LNCAP (cell line): ENCODE measurements at regions not wholly inside any gene's neighbourhood (a gene's known extent, or its start where the extent isn't known, plus 50 kb on each side); places are given as distances from the start of the nearest gene placed in this dataset.

Experiments used
- TF ChIP-seq, protein P1 (sequence below): fragments of 450-650 bp; IDR thresholded peaks from 2 replicates; pipeline ENCODE4 v1.5.1; 2017; ENCODE audit warnings: mild to moderate bottlenecking

- TF ChIP-seq, protein P1, sequence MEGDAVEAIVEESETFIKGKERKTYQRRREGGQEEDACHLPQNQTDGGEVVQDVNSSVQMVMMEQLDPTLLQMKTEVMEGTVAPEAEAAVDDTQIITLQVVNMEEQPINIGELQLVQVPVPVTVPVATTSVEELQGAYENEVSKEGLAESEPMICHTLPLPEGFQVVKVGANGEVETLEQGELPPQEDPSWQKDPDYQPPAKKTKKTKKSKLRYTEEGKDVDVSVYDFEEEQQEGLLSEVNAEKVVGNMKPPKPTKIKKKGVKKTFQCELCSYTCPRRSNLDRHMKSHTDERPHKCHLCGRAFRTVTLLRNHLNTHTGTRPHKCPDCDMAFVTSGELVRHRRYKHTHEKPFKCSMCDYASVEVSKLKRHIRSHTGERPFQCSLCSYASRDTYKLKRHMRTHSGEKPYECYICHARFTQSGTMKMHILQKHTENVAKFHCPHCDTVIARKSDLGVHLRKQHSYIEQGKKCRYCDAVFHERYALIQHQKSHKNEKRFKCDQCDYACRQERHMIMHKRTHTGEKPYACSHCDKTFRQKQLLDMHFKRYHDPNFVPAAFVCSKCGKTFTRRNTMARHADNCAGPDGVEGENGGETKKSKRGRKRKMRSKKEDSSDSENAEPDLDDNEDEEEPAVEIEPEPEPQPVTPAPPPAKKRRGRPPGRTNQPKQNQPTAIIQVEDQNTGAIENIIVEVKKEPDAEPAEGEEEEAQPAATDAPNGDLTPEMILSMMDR: no peak
Observed at GRCh38 chr12:98244136-98244535, 271.3 kb upstream of the TMPO start.

GRCh38 chr12:98253207-98254037 lies 262.0 kb upstream of the TMPO start:
- TF ChIP-seq, protein P1: no peak

DNA sequence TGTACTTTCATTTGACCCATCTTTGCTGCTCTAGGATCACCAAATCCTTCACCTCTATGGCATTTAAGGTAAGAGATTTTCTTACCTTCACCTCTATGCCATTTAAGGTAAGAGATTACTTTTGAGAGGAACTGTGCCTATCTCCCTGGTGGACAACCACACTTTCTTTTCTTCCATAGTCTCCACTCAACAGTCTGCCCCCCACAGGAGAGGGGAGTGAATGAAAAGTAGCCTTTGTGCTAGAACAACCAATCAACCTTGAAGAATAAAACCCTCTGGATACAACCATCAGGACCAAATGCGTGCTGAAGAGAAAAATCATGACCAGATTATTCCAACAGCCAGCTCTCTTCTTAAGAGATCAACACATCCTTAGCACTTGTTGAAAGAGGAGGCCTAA lies 258.6 kb upstream of the TMPO start:
- TF ChIP-seq, protein P1: no peak

DNA sequence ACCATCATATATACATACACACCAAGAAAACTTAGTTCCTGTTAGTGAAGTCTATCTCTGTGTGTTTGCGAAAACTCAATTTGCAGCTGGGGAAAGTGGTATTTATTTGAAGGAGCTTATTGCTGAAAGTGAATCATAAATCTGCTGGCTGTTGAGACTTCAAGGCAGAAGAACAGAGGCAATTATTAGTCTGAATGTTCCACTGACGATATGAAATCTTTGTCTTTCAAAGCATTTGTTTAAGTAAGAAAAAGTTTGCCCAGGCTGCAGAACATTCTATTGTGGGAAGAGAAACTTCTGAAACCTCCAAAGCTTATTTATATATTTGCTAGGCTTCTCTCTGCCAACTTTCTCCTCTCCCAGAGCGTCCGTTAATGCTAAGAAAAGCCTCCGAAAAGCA lies 255.7 kb upstream of the TMPO start:
- TF ChIP-seq, protein P1: no peak

DNA sequence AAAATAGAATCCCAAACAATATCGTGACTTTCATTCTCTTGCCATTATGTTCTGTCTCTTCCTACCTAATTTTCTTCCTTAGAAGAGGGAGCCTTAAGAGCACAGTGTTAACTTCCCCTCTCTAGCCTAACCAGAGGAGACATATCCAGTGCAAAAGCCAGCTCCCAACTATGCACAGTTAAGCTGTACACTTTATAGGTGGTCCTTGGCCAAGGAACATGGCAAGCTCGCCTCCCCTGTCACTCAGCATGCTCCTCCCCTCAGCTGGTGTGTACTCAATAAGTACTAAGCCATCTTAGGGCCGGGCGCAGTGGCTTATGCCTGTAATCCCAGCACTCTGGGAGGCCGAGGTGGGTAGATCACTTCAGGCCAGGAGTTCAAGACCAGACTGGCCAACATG lies 255.1 kb upstream of the TMPO start:
- TF ChIP-seq, protein P1: no peak

DNA sequence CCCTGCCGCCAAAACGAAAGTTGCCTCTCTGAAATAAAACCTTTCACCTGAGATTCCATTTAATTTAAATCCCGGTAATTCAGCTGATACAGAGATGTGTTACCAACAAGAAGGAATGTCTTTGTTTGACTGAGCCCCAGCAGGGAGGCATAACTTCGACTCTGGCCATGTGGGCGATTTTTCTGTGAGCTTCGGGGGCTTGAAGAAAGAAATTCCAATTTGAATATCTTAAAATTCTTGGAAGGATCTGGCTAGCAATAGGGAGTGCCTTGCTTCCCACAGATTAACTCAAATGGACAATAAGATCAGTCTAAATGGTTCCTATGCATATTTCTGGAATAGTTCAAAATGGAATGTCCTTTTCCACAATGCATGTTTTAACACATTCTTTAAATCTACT lies 252.5 kb upstream of the TMPO start:
- TF ChIP-seq, protein P1: no peak

- TF ChIP-seq, protein P1: no peak
Observed at GRCh38 chr12:98274430-98275130, 240.8 kb upstream of the TMPO start.
